ENCODE measurements at regions not wholly inside any gene's neighbourhood (a gene's known extent, or its start where the extent isn't known, plus 50 kb on each side); places are given as distances from the start of the nearest gene placed in this dataset.

DNA sequence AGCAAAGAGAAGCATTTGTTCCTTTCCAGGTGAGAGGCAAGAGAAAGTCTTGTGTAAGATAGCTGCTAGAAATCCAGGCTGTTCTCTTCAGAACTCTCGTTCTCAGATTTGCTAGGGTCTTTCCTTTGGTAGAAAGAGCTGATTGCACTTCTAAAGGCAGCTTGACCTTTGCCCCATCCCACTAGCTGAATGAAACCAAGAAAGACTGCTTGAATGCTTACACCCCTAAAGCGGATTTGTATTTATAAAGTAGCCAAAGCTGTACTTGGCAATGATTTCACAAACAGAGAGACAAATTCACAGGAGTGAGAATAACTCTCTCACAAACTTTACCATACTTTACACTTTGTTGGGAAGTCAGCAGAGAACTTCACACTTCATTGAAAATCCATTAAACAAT lies 424.1 kb downstream of the TTLL7 start:
- DNase-seq (ENCODE audit: low read depth), result no peak

DNA sequence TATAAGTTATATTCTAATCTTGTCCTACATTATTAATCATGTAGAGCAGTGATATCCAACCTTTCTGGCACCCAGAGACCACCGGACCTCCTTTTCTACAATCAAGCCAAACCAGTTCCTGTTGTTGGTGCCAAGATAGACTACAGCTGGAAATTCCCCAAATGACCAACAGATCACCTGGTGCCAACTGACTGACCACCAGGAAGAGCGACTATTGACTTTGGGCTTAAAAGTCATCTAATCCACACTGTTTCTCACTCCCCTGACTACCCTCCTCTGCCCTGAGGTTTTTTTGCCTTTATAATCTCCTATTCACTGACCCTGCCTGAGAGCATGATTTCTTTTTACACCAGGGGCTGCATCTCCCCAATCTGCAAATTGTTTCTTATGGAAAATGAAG lies 425.2 kb downstream of the TTLL7 start:
- DNase-seq (ENCODE audit: low read depth), result no peak

DNA sequence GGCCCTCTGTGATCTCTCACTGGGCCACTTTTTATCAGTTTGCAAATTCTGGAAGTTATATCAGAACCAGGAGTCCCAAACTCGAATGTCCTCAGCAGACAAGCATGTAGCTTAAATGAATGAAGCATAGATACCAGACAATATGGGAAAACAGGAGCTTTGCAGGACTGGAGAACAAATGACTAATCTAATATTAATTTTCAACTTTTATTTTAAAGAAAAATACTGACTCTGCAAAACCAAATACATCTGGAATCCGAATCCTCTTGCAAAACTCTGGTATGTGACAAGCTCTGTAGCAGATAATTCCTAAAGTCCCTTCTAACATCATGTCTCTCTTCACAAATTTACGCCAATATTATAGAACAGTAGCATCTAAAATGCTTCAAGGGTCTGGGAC lies 427.4 kb downstream of the TTLL7 start:
- DNase-seq (ENCODE audit: low read depth), result no peak

DNA sequence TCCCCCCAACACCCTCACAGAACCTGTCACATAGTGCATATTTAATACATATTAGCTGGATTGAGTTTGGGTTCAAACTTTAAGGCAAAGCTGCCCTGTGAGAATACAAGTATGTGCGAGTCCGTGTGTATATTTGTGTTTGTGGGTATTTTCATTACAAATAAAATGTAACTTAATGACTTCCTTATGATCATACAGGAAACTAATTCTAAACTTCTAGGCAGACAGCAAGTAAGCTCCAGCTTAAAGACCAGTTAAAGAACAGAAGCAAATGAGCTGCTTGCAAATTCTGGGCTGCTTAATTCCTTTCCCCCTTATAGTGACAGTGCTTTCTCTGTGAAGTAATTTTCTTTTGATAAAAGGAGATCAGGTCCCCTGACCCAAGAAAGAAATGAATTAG lies 437.6 kb downstream of the TTLL7 start:
- no peak for DNase-seq (ENCODE audit: low read depth)

DNA sequence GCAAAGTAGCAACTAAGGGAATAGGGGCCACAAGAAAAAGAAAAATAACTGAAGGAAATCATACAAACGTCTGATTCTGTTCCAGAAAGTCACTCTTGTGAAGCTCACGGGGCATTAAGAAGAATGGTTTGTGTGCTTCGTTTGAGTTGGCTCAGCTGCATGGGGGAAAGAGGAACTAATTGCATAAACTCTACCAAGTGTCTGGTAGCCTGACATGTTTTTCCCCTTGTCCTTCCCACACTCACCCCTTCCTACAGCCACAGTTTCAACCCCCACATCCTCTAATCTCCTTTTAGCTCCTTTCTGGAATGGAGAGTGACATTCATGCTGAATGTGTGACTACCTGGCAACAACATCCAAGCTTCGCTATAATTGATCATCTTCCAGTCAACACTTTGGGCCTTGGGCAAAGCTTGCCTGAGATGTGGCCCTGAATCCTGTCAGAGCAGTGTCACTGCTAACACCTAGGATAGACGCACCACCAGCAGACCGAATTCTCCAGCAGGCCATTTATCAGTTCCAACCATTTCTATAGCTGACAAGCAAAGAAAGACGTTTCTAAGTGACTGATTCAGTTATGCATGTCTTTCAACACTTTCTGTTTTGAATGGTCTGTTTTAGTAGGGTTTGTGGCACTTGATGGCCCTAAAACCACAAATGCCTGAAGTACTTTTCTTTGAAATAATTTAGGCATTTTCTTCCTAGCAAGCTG lies 439.6 kb downstream of the TTLL7 start:
- DNase-seq (ENCODE audit: low read depth), result no peak

DNA sequence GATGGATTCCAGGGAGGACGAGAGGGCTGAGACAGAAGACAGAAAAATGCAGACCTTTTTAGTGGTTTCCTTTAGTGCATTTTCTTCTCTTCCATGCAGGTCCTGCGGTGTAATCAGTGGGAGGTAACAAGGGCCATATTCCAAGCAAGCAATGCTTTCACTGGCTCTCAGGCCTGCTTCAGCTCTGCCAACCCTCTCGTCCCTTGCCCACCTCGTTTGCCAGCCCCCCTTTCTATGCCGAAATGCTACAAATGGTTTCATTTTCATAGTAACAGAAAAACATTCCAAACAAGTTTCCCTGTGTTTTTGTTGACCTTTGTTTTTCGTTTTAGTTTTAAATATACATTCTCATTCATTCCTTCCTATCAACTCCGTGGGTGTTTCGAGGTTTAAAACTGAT lies 443.1 kb downstream of the TTLL7 start:
- DNase-seq (ENCODE audit: low read depth), result no peak

DNA sequence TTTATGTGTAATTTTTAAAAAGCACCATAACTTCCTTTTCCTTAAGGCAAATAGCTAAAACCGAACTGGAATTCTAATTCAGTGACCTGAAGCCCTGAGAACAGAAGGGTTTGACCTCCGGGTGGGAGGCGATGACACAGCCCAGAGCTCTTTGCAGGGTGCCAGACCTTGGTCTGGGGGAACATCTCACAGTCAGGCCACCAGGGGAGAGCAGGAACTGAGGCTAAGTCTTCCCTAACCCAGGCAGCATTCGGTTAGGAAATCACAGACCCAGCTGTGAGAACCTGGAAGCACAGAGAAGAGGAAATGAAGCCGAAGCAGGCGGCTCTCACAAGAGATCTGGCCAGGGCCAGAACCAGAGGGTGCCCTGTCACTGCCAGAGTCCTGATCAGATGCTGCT lies 444.8 kb downstream of the TTLL7 start:
- no peak for DNase-seq (ENCODE audit: low read depth)

DNA sequence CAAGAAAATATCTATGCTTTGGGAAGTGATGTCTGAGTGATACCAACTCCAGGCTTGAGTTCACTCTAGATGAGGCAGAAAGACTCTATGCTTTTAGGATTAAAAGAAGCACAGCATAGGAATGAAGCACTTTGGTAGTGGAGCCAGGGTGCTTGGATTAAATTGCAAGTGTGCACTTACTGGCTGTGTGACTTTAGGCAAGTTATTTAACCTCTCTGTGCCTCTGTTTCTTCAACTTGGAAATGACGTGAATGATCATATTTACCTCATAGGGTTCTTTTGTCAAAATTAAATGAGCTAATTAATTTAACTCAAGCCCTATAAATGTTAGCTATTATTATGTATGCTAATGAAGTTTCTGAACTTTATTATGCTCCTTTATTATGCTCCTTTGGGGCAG lies 446.1 kb downstream of the TTLL7 start:
- DNase-seq (ENCODE audit: low read depth), result no peak

DNA sequence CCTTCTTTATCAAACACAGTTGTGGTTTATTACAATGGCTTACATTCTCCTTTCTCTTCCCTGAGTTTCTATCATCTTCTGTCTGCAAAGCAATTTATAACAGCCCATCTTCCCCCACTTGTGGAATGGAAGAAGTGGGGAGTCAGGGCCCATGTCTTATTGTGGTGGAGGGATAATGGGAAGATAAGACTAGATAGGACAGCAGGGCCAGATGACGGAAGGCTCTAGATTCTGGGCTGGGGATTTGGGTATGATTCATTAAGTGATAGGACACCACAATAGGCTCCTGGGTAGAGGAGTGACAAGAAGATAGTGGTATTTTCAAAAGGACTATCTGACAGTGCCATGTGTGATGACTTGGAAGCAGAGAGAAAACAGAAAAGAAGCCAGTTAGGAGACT lies 450.6 kb downstream of the TTLL7 start:
- no peak for DNase-seq (ENCODE audit: low read depth)

DNA sequence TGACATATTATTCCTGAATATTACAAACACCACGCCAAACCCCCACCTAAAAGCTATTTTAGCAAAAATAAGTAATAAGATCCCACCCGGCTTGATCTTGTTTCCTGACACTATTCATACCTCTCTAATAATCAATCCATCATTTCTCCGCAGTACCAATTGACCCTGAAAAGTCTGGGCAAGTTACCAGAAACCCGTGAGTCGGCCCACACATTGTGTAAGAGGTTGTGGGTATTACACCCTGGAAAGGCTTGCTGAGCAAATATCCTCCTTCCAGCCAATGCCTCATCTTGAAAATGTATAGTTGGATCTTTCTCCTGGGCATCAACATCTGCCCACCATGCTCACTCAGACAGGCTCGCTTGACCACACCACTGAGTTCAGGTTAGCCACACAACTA lies 451.0 kb downstream of the TTLL7 start:
- no peak for DNase-seq (ENCODE audit: low read depth)

DNA sequence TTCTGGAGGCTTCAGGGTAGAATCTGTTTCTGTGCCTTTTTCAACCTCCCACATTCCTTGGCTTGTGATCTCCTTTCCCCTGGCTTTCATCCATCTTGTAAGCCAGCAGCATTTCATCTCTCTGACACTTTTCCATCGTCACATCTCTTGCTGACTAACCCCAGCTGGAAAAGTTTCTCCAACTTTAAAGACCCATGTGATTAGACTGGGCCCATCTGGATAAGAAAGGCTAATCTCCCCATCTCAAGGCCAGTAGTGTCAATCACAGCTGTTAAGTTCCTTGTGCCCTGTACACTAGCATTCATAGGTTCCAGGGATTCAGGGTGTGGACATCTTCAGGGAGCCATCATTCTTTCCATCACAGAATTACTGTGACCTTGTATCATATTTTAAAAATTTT lies 452.1 kb downstream of the TTLL7 start:
- DNase-seq (ENCODE audit: low read depth), result no peak

DNA sequence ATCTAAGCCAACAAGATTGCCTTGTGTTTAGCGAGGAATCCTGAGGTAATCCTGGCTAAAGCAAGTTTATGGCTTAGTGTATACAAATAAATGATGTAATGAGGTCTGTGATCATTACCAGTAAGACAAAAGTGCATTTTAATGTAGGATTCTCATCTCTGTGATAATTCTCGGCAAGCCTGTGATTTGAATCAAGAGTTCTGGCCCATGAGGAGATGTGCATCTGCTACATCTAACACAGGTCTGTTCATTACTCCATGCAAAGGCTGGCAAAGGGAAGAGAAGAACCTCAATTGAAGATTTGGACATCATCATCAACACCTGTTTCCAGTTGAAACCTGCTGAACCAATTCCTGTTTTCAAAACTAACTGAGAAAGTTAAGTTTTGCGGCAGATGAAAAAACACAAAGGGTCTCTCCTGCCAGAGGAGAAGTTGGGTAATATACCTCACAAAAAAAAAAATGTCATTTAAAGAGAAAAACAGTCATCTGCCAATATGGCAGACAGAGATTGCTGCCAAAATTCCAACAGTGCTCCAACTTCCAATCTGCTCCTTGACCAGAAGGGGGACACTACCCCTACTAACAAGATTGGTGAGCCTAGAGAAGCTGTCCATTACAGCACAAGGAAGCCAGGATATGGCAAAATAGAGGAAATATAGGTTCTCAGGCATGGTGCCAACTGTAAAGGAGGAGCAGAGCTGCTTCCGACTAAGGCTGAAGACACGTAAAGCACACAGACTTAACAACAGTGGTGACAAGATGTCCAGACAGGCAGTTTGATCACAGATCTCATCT lies 453.7 kb downstream of the TTLL7 start:
- DNase-seq (ENCODE audit: low read depth), result no peak

DNA sequence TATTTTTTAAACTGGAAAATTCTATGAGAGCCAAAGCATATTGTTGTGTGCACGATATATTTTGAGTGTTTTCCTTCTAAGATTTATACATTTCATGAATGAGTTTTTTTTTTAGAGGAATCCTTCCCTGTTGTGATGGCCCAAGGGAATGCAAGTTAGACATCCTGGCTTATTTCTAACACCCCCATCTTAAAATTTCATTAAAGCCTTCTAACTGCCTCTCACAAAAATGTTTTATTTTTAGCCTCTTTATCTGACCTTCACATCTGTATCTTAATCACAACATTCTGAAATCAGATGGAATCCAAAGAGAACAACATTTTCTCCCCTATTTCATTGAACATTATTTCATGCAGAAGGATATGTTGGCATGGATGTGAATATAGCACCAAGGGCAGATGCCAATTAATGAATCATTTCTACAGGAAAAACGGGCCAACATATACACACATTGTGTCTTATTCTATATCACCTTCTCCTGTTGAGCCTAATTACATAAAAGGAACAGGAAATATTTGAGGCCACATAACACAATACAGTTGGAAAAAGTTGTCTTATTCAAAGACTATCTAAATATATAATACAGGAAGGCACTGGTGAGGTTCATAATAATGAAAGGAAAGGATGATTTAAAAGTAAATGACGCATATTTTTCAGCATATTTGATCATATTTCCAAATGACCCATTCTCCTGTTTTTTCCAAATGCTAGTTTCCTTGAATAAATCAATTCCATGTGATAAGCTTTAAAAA lies 455.5 kb downstream of the TTLL7 start:
- DNase-seq (ENCODE audit: low read depth), result no peak

DNA sequence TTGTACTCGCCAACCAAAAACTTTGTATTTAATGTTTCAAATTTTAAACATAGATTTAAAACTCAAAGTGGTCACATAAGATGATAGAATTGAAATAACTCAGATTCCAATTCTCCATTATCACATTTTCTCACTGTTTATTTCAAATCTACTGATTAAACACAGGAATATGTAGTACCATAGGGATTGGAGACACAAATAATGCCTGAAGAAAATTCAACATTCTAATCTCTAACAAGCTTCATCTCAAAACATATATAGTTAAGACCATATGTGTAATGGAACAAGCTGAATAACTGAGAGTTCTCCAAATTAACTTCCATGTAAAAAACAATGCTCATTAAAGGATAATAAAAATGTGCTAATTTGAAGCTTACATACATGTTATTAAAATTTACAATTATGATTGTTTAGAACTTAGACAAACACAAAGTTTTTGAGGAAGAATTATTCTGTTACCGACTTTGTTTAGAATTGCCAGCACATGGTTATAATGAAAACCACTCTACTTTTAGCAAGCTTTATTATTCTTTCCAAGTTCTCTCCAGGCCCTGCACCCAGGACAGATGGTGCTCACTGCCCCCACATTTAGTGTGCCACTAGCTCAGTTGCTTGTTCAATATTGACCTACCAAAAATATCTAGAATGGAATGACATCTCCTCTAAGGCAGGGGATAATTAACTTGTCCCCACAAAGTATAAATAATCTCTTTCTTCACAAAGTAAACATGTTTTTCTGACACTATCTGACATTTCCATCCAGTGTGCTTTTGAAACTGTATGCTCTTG lies 467.2 kb downstream of the TTLL7 start:
- DNase-seq (ENCODE audit: low read depth), result no peak

DNA sequence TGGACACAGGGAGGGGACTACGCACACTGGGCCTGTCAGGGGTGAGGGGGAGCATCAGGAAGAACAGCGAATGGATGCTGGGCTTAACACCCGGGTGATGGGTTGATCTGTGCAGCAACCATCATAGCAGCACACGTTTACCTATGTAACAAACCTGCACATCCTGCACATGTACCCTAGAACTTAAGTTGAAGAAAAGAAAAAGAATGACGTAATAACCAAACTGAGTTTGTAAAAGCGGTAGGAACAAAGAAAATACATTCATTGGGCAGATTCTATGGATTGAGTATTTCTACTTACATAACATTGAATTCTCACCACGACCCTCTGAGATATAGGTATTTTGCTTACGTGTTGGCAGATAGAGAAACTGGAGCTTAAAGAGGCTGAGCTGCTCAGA lies 468.4 kb downstream of the TTLL7 start:
- no peak for DNase-seq (ENCODE audit: low read depth)

DNA sequence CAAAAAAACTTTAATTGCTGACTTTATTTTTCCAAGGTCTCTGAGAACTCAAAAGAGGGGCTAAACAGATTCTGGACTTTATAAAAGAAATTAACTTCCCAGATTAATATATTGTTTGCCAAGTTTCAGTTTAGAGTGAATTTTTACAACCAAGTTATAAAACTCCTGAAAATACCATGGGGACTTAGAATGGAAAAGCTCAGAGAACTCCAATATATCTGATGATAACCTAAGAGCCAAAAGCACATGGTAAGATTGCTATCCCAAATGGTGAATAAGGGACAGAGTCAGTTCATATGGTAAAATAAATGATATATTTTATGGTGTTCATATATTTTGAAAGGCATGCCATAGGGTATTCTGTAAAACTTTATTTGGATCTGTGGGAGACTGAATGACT lies 470.9 kb downstream of the TTLL7 start:
- no peak for DNase-seq (ENCODE audit: low read depth)

DNA sequence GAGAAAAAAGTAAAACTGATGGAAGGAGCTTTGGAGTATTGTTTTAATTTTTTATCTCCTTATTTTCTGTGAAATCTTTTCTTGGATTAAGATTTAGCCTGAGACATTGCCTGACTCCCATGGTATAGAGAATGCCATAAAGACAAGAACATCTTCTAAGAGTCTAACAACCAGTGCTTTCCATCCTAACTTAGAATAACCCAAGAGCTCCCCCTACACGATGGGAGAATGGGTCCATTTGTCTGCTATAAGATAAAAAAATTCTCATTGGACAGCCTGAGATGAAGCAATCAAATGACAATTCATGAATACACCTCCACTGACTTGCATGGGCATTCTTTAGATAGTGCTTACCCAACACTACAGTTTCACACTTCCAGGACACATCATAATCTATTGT lies 478.1 kb downstream of the TTLL7 start:
- DNase-seq (ENCODE audit: low read depth), result no peak

DNA sequence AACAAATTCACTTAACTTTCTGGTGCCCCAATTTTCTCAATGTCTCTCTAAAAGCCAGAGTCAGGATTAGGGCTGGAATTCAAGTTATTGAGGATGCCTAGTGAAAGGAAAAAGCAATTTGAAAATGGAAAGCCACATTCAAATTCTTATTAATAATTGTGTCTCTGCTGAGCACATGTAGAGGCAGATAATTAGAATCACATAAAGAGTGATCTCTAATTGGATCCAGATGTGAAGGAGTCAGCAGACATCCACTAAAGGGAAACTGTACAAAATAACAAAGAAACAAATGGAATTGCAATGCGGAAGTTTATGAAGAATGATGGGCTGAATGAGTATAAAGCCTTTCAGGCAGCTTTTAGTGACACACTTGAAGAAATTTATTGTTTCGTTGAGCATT lies 482.6 kb downstream of the TTLL7 start:
- no peak for DNase-seq (ENCODE audit: low read depth)

DNA sequence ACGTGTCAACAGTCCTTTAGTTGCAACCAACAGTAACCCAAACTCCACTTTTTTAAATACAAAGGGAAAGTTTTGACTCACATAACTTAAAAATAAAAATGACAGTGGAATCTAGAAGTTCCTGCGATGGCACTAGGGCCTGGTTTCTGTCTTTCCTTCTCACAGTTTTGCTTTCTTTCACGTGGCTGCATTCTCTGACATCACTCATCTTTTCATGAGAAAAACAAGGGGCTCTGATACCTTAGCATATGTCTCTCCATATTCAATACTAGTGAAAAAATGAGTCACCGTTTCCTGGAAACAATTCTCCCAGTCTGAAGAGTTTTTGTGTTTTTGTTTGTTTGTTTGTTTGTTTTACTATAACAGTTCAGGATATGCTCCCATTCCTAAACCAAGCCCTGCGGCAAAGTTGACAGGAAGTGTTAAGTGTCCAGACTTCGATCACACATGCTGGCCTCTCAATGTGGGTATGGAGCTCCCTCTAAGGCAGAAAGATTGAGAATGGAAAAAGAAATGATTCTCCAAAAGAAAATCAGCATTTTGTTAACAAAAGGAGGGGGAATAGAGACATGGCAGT lies 483.3 kb downstream of the TTLL7 start:
- no peak for DNase-seq (ENCODE audit: low read depth)

DNA sequence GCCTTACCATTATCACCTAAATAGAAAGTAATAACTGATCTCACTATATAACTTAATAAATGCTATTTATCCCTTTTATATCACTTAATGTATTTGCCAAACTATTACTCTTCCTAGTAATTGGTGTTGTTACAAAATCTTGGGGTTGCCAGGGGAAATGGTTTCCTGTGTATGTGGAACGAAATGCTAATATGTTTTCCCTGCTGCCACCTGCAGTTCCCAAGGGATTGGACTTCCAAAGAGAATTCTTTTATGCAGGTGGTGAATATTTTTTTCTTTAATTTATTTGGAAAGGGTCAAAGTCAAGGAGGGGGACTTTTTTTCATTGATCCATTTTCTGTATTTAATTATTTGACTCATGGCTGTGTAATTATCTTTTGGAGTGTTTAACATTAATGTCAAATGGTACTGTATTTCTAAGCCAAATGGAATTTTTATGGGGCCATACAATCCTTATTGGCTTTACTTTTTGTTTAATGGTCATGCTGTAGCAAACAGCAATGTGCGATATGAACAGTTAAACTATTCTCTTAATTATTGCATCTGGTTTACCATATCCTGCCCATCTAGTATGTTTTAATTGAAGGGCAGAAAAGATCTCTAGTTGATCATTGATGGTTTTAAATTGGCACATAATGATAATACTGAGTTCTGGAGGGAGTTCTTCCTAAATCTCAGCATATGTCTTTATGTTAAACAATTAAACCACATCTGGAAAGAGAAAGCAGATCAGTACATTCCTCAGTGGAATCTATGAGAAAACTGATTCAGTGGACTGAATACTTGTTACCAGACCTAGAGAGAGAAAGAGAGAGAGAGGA lies 486.3 kb downstream of the TTLL7 start:
- DNase-seq (ENCODE audit: low read depth), result no peak

DNA sequence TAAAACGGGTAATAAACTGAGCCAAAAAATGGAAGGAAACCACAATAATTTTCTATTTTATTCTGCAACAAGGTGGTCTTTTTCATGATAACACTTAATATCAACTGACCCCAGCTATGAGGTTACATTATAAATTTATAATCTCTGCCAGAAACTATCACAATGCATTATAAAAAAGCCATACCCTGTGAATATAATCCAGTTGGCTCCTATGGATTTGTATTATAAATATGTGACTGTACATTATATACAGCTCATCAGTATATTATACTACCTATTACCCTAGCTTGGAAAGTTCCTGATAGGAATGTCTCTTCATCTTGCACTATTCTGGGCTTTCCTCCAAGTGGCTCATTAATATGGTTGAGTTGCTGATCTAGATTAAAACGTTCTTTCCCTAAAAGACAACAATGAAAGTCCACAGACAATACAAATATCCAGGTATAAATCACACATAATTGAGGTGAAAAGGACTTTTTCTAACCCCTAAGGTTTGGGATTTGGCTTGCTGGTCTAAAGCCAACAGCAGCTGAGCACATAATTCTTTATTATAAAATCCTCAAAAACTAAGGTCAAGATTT lies 487.7 kb downstream of the TTLL7 start:
- no peak for DNase-seq (ENCODE audit: low read depth)
